B cell (primary cell): ENCODE measurements at regions not wholly inside any gene's neighbourhood (a gene's known extent, or its start where the extent isn't known, plus 50 kb on each side); places are given as distances from the start of the nearest gene placed in this dataset.
A peak's percentile ranks its signal among the peaks of the same experiment; 100 is the strongest.

ENCODE experiments used
- ATAC-seq: fragments of 200-7000 bp; cut with Tn5 transposase; one replicate; pipeline ENCODE4 v1.10.0; 2021; ENCODE audit warnings: low read depth, mild to moderate bottlenecking, moderate number of reproducible peaks, moderate library complexity
- CTCF ChIA-PET: fragments of 350-600 bp; sonication (Branson Sonifier 250); formaldehyde crosslinking; loops from one replicate; lab custom pipeline; 2021; ENCODE audit warnings: antibody characterized with exemption, inconsistent platforms; lab: Charles Lee
- POLR2A ChIA-PET: fragments of 350-600 bp; sonication (Branson Sonifier 250); formaldehyde crosslinking; loops from one replicate; lab custom pipeline; 2021; ENCODE audit warnings: antibody characterized with exemption; lab: Charles Lee
- DNase-seq: peaks from one replicate; pipeline ENCODE4 v3.0.0; 2013
- H2AFZ ChIP-seq: 2 replicates; pipeline ENCODE4 v1.6.1; 2012; ENCODE audit warnings: mild to moderate bottlenecking, low read depth, low read length; ENCODE audit not compliant: insufficient read depth, poor library complexity, severe bottlenecking
- H3K27ac ChIP-seq, 2 donors: 1 replicate in 1 of 2; 2 replicates in 1 of 2; pipeline ENCODE4 v1.5.1; 2012 to 2013; ENCODE audit warnings: low read length in 2 of 2, mild to moderate bottlenecking in 2 of 2, moderate library complexity in 1 of 2
- H3K27me3 ChIP-seq, 4 experiments: fragments of 200-600 bp in 1 of 4; sonication (generic) in 1 of 4; replicated peaks in 1 of 4; 1 replicate in 2 of 4; 2 replicates in 2 of 4; pipeline versions ENCODE4 v1.6.1 to v1.7.0; 2013 to 2016; ENCODE audit warnings: low read length in 3 of 4, mild to moderate bottlenecking in 2 of 4, mixed read lengths in 1 of 4, moderate library complexity in 1 of 4; ENCODE audit not compliant: insufficient read depth in 4 of 4, control insufficient read depth in 3 of 4; ENCODE audit errors: control extremely low read depth in 1 of 4
- H3K36me3 ChIP-seq, 2 experiments: replicated peaks in 1 of 2; 1 replicate in 1 of 2; 2 replicates in 1 of 2; pipeline versions ENCODE4 v1.6.1 to v1.7.1; 2013; ENCODE audit warnings: low read length in 1 of 2; ENCODE audit not compliant: insufficient read depth in 2 of 2, control insufficient read depth in 1 of 2; ENCODE audit errors: control extremely low read depth in 1 of 2, extremely low read depth in 1 of 2
- H3K4me1 ChIP-seq, 2 donors: fragments of 200-600 bp in 1 of 2; sonication (generic) in 1 of 2; 1 replicate in 1 of 2; 2 replicates in 1 of 2; pipeline versions ENCODE4 v1.5.1 to v1.6.1; 2013 to 2017; ENCODE audit warnings: low read length in 2 of 2; ENCODE audit not compliant: control insufficient read depth in 2 of 2, insufficient read depth in 2 of 2
- H3K4me2 ChIP-seq: replicated peaks from 2 replicates; pipeline ENCODE3; 2012; ENCODE audit warnings: mild to moderate bottlenecking, low read depth, low read length; ENCODE audit not compliant: poor library complexity, severe bottlenecking
- H3K4me3 ChIP-seq, 5 experiments: fragments of 200-600 bp in 1 of 5; sonication (generic) in 1 of 5; 1 replicate in 3 of 5; 2 replicates in 2 of 5; pipeline versions ENCODE4 v1.5.1 to v1.7.0; 2011 to 2016; ENCODE audit warnings: low read length in 4 of 5, mild to moderate bottlenecking in 4 of 5, low read depth in 2 of 5, control low read depth in 1 of 5, moderate library complexity in 1 of 5; ENCODE audit not compliant: insufficient read depth in 1 of 5; ENCODE audit errors: control extremely low read depth in 1 of 5, extremely low read depth in 1 of 5
- H3K79me2 ChIP-seq: fragments of 200-600 bp; sonication (generic); one replicate; pipeline ENCODE4 v1.6.0; 2016; ENCODE audit warnings: low read length; ENCODE audit not compliant: control insufficient read depth, insufficient read depth
- H3K9ac ChIP-seq: fragments of 200-600 bp; sonication (generic); 2 replicates; pipeline ENCODE4 v1.6.1; 2017; ENCODE audit warnings: mild to moderate bottlenecking, low read length, moderate library complexity
- H3K9me3 ChIP-seq, 3 donors: one replicate each; pipeline versions ENCODE4 v1.6.1 to v1.7.1; 2013; ENCODE audit warnings: low read length in 2 of 3; ENCODE audit not compliant: control insufficient read depth in 2 of 3, insufficient read depth in 1 of 3; ENCODE audit errors: control extremely low read depth in 1 of 3
- H4K20me1 ChIP-seq: 2 replicates; pipeline ENCODE4 v1.6.0; 2012; ENCODE audit warnings: mild to moderate bottlenecking, low read length; ENCODE audit not compliant: insufficient read depth, control insufficient read depth, poor library complexity, severe bottlenecking
- H3K27ac Mint-ChIP-seq: one replicate; pipeline ENCODE4 v1.8.0; 2021; ENCODE audit warnings: mixed read lengths
- H3K27me3 Mint-ChIP-seq: one replicate; pipeline ENCODE4 v1.8.0; 2021; ENCODE audit warnings: mixed read lengths
- H3K4me1 Mint-ChIP-seq: one replicate; pipeline ENCODE4 v1.8.0; 2021; ENCODE audit warnings: mixed read lengths
- H3K4me3 Mint-ChIP-seq: one replicate; pipeline ENCODE4 v1.8.0; 2021; ENCODE audit warnings: mixed read lengths
- H3K9me3 Mint-ChIP-seq: one replicate; pipeline ENCODE4 v1.8.0; 2022; ENCODE audit warnings: mixed read lengths; ENCODE audit not compliant: insufficient read depth
- CTCF ChIP-seq: fragments of 200-600 bp; IDR thresholded peaks from one replicate; pipeline ENCODE4 v1.8.0; 2022; ENCODE audit warnings: antibody characterized with exemption, mild to moderate bottlenecking
- EZH2 ChIP-seq: IDR thresholded peaks from 2 replicates; pipeline ENCODE4 v1.6.1; 2012; ENCODE audit warnings: borderline replicate concordance, low read depth, mild to moderate bottlenecking, moderate library complexity, low read length; ENCODE audit not compliant: insufficient read depth, poor library complexity, severe bottlenecking
- WGBS: methylation state at CpG from one replicate; pipeline ENCODE4 v1.1.5; 2013; ENCODE audit warnings: missing lambda C conversion rate; ENCODE audit not compliant: insufficient coverage; 5-methylcytosine and 5-hydroxymethylcytosine counted together
- intact Hi-C: fragments of 100-400 bp; cut with micrococcal nuclease; formaldehyde crosslinking; loops from one replicate; pipeline ENCODE4 v1.10.0; 2022

- Mint-ChIP-seq H3K4me3 (no peak overlapping the region), H3K4me1 (peaks cover 12% of the 10 kb centered on the region), H3K27ac (no peak overlapping the region), H3K27me3 (peaks cover 5% of the 10 kb centered on the region), H3K9me3 (no peaks in the 10 kb centered on the region)
- ChIA-PET CTCF (interaction anchor here (1.1 to 2.8 kb wide), 2 partner anchors 10 to 312 kb away, joined by 3 to 10 read pairs; no protein-coding TSS in a partner anchor), POLR2A (no interaction called here)
- intact Hi-C loops = no loop called here
- Histone ChIP-seq H3K4me3 (no peak overlapping the region), H4K20me1 (no peaks in the 10 kb centered on the region), H3K4me2 (no peak overlapping the region), H3K36me3 (no peaks in the 10 kb centered on the region), H3K9me3 (no peaks in the 10 kb centered on the region), H3K27me3 (peaks cover 0 to 3% (median 0%) of the 10 kb centered on the region in 4 experiments), H3K27ac (no peak overlapping the region), H3K4me1 (peaks cover 6 to 12% of the 10 kb centered on the region in 2 donors), H3K79me2 (no peaks in the 10 kb centered on the region), H3K9ac (no peak overlapping the region), H2AFZ (peak overlapping the region; percentile 16)
- DNase-seq = no peak
- ATAC-seq = no peak
- TF ChIP-seq EZH2 (no peak), CTCF (no peak)
- WGBS = 81% methylated on average over 4 of the region's 9 CpGs
Observed at GRCh38 chr4:74541667-74542066, 96.7 kb downstream of the AREG start.

- H2AFZ ChIP-seq = peak overlapping the region; percentile 61
- CTCF ChIA-PET = interaction anchor here (0.5 to 1.2 kb wide), 2 partner anchors 12 to 166 kb away, joined by 3 read pairs; no protein-coding TSS in a partner anchor
Observed at GRCh38 chr4:74543231-74543781, 98.4 kb downstream of the AREG start.

More at GRCh38 chr4:74543231-74543781, 98.4 kb downstream of the AREG start:
- Histone ChIP-seq H4K20me1 (no peaks in the 10 kb centered on the region), H3K4me3 (peak overlapping the region in 1 of 5 experiments; percentile 35), H3K79me2 (no peaks in the 10 kb centered on the region), H3K9ac (peak overlapping the region; percentile 36), H3K4me2 (peak overlapping the region; percentile 51), H3K9me3 (no peaks in the 10 kb centered on the region), H3K4me1 (peaks cover 6 to 12% of the 10 kb centered on the region in 2 donors), H3K27me3 (no peaks in the 10 kb centered on the region), H3K27ac (peak overlapping the region in 1 of 2 donors; percentile 45), H3K36me3 (no peaks in the 10 kb centered on the region)
- POLR2A ChIA-PET = interaction anchor here (0.6 kb wide), 1 partner anchor 1131 kb away, joined by 5 read pairs; no protein-coding TSS in a partner anchor
- Mint-ChIP-seq H3K4me1 (peaks cover 12% of the 10 kb centered on the region), H3K27ac (no peak overlapping the region), H3K4me3 (peak overlapping the region; percentile 33), H3K27me3 (no peaks in the 10 kb centered on the region), H3K9me3 (no peaks in the 10 kb centered on the region)
- intact Hi-C loops = no loop called here
- no CpG with 5 or more reads among the region's 3 CpGs for WGBS
- ATAC-seq (peak; percentile 41), DNase-seq (peak; percentile 54)
- TF ChIP-seq CTCF = no peak
- no peak for TF ChIP-seq EZH2
